Renal cortical epithelial cell (primary cell): ENCODE measurements at regions not wholly inside any gene's neighbourhood (a gene's known extent, or its start where the extent isn't known, plus 50 kb on each side); places are given as distances from the start of the nearest gene placed in this dataset.
"Not testable (repeated sequence)": the region's sequence is repeated elsewhere in the genome, so short reads cannot be mapped to it uniquely, and the experiment has no call there.

Experiments
- DNase-seq: peaks from one replicate; pipeline ENCODE4 v3.0.0-alpha.2; 2011; ENCODE audit warnings: low read depth

GRCh38 chr1:79539001-79539400, 532.5 kb upstream of the ADGRL4 start:
- no peak for DNase-seq

DNA sequence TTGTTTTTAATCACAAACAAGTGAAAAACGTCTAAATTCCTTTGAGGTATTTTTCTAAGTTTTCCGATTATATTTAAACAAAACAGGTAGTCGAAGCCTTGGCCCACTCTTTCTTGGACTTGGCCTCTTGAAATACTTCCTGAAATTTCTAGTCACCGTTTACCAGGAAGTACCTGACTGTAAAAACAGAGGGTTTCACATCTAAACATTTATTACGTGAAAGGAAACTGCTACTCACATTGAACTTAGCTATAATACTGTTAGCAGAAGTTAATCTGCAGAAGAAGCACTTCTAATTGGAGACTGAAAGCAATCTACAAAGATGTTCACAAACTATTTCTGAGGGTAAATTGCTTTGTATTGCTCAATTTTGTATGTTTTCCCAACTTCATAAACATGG, 526.0 kb upstream of the ADGRL4 start:
- DNase-seq, result no peak

- no peak for DNase-seq
Measured at GRCh38 chr1:79531790-79532189, 525.3 kb upstream of the ADGRL4 start.

GRCh38 chr1:79530476-79530875, 523.9 kb upstream of the ADGRL4 start:
- no peak for DNase-seq

DNA sequence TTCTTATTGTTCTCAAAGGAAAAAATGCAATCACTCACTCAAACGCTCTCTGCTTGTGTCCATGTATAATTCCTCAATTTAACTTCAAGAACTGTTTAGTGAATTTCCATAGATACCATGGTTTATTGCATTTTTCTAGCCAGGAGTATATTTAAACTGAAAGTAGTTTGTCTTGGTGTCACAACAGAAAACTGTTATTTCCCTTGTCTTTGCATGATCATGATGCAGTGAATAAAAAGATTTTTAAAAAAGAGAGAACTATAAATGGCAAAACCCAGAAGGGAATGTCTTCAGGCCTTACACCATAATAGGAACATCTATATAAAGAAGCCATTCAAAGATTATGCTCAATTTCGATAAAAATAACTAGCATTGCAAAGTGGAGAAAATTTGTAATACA, 523.5 kb upstream of the ADGRL4 start:
- DNase-seq, result no peak

GRCh38 chr1:79524126-79524525, 517.6 kb upstream of the ADGRL4 start:
- DNase-seq, result no peak

GRCh38 chr1:79519084-79519760, 512.7 kb upstream of the ADGRL4 start:
- DNase-seq, result no peak

DNA sequence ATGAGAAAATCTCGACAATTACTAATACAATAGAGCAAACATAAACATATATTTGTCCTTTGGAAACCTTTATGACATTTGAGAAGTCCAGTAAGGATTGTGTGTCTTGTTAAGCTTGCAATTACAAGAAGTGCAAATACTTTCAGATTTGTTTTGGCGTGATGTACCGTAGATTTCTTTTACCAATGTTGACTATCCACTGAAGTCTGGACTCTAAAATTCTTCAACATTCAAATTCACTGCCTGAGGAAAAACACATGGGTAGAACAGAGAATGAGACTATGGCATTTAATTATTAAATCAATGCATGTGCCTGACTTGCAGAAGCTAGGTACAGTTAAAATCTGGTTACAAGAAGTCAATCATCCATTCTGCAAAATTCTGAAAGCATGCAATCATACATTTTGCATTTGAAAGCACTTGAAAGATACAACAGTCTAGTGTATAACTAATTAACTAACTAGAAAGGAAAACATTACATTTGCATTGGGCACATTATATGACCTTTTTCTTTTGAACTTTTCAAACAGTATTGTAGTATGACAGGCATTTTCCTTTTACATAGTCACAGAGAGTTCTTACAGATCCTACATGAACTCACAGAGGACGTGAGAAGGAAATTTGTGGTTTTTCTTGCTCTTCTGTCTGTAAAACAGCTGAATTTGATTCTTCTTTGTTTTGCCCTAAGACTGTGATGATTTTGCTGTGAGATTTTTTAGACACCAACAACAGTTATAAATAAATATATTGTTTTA, 511.1 kb upstream of the ADGRL4 start:
- peak; percentile 49 for DNase-seq

- DNase-seq, result peak; percentile 23
Measured at GRCh38 chr1:79507770-79508169, 501.2 kb upstream of the ADGRL4 start.

DNA sequence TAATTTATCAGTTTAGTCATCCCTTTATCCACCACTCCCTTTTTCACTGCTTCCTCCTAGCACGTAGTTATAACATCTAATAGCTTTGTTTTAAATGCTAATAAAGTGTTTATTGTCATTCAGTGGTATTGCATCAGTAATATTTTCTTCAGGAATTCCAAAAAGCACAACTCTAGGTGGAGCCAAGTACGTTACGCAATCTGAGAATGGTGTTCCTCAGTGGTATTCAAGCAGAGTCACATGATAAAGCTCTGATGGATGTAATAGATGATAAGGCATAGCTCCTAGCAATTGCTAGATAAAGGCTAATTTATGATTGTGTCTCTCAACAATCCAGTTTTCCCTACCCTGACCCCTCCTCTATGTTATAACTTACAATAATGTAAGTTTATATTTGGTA, 494.6 kb upstream of the ADGRL4 start:
- peak; percentile 23 for DNase-seq

DNA sequence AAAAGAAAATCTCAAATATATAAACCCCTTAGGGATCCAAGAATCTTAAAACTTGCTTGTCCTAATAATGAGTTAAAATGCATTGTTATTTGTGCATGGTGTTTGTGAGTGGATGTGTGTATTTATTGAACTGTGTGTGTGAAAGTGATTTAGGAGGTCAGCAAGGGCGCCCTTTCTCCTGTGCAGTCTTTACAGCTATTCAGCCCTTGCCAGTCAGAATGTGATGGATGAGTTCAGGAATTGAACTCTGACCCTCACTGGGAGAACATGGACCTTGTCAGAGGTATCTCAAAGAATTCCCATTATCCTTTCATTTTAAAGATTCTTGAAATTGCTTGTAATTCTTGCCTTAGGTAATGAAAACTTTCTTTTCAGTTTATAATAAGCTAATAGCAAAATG, 493.0 kb upstream of the ADGRL4 start:
- DNase-seq, result no peak

DNA sequence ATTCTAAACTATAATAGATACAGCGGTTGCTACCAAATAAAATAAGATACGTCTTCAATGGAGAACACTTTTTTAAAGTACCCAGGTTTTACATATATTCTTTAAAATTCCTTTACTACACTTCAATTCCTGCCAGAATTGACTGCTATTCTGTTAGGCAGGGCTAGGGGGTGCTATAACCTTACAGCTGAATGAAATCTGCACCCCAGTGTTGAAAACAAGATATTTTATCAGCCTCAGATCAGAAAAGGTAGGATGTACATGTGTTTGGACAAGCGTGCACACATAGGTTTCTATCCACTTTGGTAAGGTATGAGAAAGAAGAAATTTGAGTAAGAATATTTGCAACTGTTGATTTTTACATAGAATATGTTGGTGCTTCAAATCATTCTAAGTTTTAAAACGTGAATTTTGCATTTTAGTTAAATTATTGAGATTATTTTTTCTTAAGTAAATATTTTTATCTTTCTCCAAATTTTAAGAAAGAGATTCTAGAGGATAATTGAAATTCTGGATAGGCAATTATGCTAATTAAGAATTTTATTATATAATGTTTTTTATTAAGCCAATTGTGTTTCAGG, 490.8 kb upstream of the ADGRL4 start:
- peak; percentile 47 for DNase-seq

- DNase-seq, result no peak
Measured at GRCh38 chr1:79496129-79496528, 489.6 kb upstream of the ADGRL4 start.

DNA sequence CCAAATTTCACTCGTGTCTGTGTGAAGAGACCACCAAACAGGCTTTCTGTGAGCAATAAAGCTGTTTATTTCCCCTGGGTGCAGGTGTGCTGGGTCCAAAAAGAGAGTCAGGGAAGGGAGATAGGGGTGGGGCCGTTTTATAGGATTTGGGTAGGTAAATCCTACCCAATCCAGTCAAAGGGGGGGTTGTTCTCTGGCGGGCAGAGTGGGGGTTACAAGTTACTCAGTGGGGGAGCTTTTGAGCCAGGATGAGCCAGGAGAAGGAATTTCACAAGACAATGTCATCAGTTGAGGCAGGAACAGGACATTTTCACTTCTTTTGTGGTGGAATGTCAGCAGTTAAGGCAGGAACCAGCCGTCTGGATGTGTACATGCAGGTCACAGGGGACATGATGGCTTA, 487.2 kb upstream of the ADGRL4 start:
- not testable (repeated sequence) for DNase-seq

DNA sequence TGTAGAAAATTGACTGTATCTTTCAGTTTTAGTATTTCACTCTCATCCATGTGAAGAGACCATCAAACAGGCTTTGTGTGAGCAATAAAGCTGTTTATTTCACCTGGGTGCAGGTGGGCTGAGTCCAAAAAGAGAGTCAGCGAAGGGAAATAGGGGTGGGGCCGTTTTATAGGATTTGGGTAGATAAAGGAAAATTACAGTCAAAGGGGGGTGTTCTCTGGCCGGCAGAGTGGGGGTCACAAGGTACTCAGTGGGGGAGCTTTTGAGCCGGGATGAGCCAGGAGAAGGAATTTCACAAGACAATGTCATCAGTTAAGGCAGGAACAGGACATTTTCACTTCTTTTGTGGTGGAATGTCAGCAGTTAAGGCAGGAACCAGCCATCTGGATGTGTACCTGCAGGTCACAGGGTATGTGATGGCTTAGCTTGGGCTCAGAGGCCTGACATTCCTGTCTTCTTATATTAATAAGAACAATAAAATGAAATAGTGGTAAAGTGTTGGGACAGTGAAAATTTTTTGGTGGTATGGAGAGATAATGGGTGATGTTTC, 482.1 kb upstream of the ADGRL4 start:
- DNase-seq, result not testable (repeated sequence)

- DNase-seq, result no peak
Measured at GRCh38 chr1:79478728-79479373, 472.3 kb upstream of the ADGRL4 start.

DNA sequence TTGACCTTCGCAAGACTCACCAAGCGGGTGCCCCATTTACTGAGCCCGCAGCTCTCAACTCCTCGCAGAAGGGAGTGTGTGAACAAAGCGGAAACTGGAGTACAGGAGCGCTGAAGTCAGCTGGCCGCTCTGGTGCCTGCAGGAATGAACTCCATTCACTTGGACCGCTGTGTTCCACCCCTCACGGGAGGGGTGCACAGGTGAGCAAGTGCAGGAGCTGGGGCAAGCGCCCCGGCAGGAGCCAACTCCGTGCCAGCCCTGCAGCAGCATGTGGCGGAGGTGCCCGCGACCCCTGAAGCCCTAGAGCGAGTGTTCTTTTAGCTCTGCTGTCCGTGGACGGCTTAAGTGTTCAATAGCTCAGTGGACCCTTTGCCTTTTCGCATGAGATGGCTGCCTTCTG, 471.6 kb upstream of the ADGRL4 start:
- no peak for DNase-seq

DNA sequence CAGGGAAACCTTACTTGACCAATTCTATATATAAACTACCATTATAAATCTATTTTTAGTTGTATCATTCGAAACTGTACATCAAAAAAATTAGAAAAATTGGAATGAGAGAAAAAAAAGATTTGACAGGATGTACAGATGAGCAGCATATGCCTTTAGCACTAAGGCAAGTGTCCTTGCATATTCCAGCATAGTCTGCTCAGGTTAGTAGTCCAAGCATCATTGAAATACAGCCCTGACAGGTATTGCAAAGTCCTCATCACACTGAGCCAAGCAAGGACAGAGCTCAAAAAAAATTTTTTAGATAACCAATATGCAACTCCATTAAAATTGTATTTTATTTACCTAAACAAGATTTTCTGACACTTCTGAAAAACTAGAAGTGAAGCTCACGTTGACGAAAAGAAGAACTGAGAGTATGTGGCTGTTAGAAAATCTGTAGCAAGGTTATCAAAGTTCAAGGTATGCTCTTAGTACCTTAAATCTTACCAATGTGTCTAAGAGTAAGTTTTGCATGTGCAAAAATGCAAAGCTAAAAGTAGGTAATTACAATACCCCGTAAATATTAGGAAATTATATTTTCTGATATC, 465.6 kb upstream of the ADGRL4 start:
- no peak for DNase-seq

DNA sequence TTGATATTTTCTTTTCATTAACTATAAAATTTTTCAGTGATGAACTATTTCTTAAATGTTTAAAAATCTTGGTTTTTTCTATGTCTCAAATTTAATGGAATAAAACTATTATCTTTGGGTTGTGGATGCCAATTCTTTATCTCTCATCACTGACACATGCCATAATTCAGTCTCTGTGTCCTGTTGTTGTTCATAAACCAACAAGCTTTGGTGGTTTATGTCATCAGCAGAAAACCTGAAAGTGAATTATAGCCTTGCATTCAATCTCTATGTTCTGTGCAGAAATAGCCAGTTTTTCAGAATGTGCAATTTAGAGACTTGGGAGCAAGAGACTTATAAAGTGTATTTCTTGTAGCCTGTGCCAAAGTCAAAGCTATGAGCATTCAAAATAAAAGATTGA, 462.6 kb upstream of the ADGRL4 start:
- no peak for DNase-seq

DNA sequence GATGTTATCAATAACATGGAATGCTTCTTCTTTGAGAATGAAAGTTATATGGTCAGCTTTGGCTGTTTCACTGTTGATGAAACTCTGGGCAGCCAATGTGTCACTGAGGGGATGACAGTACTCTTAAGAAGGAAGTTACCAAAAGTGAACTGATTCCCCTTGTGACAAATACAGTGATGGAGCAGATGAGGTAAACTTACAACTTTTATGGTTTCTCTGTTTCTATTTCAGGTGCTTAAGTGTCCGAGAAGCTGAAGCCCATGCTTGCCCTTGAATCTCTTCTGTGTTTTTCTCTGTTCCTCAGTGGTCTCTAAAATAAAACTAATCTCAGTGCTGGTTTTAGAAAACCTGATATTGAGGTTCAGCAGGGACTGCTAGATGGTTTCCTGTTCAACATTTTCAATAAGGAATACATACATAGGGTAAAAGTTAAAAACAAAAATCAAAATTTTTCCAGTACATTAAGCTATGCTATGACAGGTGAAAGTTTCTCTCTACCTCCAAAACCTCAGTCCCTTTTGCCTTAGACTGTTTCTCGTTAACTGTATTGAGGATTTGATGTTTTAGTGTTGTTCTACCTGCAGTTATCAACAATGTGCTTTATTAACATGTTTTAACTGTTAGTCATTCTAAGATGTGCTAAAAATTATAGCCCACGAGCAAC, 454.4 kb upstream of the ADGRL4 start:
- no peak for DNase-seq

DNA sequence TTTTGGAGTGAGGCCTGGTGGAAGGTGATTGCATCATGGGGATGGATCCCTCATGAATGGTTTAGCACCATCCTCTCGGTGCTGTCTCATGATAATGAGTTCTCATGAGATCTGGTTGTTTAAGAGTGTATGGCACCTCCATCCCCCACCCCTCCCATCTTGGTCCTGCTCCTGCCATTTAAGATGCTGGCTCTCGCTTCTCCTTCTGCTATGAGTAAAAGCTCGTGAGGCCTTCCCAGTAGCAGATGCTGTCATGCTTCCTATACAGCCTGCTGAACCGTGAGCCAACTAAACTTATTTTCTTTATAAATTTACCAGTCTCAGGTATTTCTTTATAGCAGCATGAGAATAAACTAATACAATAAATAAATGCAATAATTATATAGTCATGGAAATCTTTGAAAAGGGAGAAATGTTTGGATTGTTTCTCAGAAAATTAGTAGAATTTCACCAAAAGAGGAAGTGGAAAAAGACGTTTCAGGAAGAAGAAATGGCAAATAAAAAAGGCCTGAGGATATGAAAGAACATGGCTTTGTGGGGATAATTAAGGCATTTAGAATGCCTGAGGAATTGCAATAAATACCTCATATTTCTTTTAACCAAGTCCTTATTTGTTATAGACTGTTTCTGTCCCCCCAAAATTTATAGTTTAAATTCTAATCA, 451.2 kb upstream of the ADGRL4 start:
- no peak for DNase-seq
